SIG-M5 treated with dmso at 0.1 percent for 504 hours (cell line): ENCODE measurements at regions not wholly inside any gene's neighbourhood (a gene's known extent, or its start where the extent isn't known, plus 50 kb on each side); places are given as distances from the start of the nearest gene placed in this dataset.

Source experiments
- DNase-seq: peaks from one replicate; lab custom pipeline; 2025; ENCODE audit not compliant: unreplicated experiment; lab: John Stamatoyannopoulos, UW

DNA sequence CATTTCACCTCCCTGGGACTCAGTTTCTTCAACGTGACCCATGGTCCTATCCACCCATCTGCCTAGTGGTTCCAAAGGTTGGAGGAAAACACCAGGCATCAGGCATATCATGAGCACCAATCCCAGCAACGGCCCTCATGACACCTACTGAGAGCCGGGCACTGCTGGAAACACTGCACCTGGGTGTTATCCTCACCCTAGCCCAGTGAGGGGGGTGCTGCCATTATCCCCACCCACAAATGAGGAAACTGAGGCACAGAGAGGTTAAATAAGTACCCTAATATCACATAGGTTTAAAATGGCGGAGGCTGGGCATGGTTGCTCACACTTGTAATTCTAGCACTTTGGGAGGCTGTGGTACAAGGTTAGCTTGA, 206.9 kb downstream of the MATN1 start:
- DNase-seq: no peak

DNA sequence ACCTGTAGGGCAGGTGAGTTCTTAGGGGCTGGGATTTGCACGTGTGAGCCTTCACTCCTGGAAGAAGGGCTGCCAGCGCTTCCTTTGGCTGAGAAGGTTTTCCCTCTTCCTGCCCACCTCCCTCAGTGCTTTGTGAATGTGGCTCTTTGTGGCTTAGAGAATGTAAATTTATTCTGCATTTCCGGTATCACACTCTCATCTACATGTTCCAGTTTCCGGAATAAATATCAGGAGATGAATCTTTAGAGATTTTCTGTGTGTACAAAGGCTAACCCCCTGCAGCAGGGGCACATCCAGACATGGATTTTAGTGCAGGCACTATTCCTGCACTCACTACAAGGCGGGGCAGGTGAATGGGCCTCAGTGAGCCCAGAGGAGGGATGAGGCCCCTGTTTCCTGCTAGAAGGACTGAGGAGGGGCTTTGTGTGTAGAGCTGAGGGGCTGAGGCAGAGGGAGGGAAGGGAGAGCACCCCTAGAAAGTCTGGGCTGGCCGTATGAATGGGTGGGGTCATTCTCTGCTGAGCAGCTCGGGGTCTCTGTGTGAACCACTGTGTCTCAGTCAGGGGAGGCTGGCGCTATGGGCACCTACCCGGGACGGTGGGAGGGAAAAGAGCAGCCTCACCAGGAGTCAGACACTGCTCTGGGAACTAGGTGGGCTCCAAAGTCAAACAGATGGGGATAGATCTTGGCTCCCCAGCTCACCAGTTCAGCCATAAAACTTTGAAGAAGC, 207.5 kb downstream of the MATN1 start:
- DNase-seq: no peak

DNA sequence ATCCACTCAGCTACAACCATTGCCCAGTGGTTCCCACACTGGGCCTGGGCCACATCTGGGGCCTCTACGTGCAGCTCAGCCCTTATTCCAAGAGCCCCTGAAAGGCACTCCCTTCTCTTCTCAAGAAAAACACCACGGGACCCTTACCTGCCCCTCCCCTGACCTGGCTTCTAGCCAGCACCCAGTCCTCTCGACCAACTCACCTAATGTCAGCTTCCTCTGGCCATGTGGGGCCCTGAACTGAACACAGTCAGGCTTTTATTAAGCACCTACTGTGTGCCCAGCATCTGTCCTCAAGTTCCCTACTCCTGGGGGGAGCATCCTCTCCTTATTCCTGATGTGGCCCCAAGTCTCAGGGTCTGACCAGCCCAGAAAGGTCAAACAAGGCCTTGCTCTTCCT, 208.4 kb downstream of the MATN1 start:
- no peak for DNase-seq

DNA sequence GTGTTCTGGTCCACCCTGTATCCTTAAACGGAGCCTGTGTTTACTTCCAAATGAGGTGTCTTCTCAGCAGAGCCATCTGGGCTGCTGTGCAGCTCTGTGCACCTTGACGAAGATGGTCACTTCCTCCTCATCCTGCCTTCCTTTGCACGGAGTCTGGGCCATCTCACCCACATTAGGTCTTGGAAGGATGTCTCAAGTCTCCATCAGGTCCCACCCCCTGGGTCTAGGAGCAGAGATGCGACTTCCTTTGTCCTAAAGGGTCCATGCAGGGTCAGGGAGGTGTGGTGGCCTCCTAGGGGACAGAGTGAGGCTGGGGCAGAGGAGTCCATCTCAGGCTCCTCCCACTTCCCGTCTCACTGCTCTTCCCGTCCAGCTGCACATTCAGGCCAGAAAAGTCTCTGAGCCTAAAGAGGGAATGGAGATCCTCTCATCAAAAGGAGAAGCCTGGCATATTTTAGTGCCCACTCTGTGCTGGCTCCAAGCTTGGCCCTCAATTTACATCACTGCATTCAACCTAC, 209.2 kb downstream of the MATN1 start:
- no peak for DNase-seq

DNA sequence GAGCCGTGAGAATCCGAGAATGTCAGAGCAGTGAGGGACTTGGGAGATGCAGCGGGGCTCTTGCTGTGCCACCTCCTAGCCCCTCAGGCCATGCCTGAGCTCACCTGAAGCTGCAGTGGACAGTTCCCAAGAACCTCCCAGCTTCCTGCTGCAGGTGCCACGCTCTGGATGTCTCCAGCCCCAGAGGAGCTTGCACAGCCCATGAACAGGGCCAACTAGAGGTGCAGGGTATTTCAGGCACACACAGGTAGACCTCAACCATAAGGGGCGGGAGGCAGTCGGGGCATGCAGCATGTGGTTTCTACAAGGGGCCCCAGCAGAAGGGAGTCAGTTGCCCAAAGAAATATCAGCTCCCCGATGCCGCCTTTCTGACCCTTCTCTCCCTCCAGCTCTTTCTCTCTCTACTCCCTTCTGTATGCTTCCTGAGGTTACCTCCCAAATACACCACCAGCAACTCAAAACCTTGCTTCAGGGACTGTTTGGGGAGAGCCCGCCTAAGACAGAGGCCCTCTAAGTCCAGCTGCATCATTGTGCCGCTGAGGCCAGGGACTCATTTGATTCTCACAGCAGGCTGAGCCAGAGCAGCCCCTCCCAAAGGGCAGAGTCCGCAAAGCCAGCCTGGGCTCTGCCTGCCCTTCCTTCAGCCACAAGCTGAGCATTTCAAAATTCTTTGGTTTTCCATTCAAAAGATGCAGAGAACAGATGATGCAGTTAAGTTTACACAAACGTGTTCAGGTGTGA, 209.8 kb downstream of the MATN1 start:
- no peak for DNase-seq

DNA sequence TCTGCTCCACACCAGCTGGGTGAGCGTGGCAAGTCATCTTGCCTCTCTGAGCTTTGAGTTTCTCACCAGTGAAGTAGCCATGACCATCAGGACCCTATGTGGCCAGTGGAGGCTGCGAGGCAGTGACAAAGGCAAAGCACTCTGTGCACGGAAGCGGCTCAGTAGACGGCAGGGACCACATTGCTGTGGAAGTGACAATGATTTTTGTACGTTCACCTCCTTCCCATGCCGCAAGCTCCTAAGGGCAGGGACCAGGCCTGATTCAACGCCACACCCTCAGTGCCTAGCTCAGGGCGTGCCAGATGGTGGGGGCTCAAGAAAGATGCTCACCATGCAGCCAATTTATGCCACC, 210.5 kb downstream of the MATN1 start:
- DNase-seq: no peak

DNA sequence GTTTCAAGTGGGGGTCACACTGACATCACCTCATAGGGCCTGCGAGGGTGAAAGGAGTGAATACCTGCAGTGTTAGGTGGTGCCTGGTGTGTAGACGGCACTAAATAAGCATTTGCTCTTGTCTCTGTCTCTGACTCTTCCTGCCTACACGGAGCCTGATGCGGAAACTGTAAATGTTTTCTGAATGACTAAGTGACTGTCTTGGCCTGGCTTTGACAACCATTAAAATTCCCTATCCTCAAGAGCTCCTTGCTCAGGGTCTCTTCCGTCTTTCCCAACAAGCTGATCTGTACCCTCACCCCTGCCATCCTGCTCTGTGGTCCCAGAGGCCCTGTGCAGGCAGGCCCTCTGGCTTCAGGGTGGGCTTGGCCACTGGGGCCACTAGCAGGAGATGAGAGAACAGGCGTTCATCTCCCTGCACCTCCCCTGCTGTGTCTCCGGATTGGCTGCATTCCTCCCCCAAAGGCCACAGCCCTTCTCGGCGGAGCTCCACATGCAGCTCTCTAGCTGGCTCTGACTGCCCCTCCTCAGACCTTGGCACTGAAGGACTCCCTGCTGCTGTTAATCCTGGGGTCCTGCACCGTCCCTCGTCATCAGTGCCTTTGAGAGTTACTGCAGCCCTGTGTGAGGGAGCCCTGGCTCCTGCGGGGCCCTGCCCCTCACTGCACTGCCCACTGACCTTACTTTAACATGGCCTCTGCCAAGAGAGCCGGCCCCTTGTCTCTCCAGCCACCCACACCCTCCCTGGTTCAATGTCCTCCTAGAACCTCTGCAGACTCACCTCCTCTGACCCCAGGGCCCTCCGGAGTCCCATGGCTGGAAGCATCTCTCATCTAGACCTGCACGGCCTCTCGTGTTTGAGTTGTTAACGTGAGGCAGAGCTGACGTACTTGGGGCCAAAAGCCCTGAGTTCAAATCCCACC, 211.1 kb downstream of the MATN1 start:
- no peak for DNase-seq

DNA sequence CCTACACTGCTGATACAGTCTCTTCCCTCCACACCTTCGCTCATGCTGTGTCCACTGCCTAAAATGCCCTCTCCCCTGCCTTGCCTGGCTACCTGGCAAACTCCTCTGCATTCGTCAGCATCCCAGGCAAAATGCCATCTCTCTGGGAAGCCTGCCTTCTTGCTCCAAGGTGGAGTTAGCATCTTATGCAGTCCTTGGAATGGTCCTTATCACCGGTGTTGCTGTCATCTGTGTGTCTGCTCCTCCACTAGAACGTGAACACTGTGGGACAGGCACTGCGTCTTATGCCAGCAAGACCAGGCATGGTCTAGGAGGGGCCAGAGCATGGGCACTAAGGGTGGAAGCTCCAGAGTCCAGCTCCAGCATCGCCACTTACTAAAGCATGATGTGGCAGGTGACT, 211.8 kb downstream of the MATN1 start:
- DNase-seq: no peak

DNA sequence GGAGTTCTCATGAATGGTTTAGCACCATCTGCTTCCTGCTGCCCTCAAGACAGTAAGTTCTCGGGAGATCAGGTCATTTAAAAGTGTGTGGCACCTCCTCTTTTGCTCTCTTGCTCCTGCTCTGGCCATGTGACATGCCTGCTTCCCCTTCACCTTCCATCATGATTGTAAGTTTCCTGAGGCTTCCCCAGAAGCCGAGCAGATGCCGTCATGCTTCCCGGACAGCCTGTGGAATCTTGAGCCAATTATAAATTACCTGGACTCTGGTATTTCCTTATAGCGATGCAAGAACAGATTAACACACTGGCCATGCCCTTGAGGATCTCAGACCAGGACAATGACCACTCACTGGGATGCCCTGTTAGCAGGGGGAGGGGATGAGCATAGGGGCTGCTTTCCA, 212.3 kb downstream of the MATN1 start:
- no peak for DNase-seq

DNA sequence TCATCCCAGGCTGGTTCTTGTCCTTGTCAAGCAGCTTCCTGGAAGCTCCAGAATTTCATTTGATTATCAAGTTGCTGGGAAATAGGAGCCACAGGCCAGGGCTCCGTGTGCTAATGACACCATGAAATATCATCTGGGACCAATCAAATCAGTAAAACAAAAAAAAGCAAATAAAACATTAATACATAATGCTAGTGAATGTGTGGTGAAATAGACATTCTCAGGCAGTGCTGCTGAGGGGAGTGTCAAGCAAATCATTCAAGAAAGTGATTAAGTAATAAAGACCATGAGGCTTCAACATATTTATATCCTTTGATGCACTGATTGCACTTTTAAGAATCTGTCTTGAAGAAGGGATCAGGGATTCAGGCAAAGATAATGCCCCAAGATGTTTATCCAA, 213.7 kb downstream of the MATN1 start:
- no peak for DNase-seq

DNA sequence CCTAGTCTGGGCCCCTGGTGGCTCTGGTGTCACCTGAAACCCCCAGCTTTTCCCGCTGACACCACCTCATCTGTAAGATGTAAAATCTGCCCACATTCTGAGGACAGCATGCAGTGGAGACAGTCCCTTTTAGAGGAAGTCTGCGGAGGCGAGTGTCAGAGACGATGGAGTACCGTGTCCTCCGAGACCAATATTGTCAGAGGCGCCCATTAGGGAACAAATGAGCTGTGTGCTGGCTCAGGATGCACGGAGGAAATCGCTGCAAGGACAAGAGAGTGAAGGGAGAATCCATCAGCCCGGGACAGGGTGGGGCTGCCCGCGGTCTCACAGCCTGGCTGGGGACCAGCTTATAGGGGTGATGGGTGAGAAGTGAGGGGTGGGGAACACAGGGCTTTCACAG, 214.8 kb downstream of the MATN1 start:
- DNase-seq: no peak

DNA sequence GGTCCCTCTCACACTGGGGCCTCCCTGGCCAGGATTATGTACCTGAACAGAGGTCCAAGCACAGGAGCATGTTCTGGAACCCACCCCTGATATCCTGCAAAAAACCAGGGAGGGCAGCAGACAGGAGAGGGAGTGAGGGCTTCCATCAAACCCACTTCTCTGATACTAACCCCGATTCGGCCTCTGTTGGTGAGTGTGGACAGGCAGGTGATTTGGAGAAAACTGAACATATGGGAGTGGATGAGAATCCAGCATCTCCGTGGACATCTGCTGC, 215.3 kb downstream of the MATN1 start:
- no peak for DNase-seq

DNA sequence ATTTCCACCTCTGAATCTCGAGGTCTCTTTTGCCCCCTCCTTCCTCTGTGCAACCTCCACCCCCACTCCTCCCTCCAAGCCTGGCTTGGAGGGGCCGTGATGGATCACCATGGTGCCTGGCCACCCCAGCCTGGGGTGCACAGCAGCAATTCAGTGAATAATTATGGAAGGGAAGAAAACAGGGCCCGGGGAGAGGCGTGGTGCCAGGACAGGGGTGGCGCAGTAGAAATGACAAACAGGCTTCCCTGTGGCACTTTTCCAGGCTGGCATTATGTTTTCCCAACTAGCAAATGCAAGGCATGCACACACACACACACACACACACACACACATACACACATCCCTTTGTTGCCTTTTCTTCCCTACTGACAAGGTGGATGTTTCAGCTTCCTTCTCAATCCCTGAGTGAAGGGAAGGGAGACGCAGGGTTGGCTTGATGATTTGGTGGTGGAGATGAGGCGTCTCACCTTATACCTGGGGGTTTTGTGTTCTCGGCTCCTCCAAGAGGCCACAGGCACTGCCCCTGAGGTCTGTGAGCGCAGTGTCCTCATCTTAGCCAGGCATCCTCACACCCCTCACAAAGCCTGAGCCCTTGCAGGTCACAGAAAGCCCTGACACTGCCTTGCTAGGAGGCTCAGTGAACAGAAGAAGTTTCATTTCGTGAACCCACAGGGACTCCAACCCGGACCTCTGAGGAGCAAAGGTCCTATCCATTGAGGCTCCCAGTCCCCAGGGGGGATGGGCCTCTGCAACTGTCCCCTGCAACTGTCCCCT, 215.8 kb downstream of the MATN1 start:
- DNase-seq: no peak

DNA sequence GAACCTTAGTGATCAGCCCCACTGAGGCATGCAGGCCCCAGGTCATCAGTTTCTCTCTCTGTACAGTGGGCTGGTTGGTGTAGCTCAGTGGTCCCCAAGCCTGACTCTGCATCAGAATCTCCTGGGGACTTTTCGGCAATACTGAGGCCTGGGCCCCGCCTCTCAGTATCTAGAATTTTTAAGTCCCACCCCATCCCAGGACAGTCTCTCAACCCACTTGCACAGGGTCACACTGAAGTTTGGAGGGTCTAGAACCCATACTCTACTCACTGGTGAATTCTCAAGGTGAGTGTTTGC, 216.4 kb downstream of the MATN1 start:
- no peak for DNase-seq

DNA sequence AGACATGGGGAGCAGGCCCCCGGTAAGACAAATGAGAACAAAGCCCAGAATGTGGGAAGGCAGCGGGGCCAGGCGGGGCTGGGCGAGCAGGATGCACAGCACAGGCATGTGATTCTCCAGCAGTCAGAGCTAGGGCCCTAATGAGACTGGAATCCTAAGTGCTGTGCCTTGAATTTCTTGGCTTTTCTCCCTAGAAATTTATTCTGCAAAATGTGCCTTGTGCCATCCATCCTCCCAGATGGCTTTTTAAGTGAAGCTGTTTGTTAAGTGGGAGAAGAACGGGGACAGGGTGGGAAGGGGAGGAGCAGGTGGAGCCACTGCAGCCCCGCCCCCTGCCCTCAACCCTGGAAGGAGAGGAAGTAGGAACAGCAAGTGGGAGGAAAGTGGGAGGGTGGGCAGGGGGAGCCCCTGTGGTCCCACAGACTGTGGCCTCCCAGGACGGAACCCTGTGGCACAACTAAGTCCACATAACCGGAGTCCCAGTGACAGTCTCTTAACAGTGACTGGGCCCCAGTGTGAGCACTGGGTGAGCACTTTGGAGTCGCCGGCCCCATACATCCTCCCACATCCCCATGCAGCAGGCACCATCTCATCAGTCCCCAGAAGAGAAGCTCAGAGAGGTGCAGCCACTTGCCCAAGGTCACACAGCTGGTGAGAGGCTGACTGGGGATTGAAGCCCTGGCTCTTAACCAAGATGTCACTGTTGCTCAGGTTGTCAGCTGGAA, 216.9 kb downstream of the MATN1 start:
- DNase-seq: no peak

DNA sequence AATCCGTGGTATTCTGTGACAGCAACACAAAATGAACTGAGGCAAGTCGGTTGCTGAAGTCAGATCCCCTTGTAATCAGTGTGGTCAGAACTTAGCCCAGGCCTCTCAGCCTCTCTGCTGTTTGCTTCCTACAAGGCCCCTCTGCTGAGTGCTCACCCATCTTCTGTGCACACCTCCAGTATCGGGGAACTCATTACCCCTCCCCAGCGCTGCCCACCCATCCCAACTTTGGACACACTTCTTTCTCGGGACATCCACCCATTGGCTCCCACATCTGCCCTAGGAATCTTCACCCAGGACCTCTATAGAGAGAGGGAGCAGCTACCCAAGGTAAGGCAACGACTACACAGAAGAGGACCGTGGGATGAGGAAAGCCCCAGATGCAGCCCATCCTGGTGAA, 217.5 kb downstream of the MATN1 start:
- no peak for DNase-seq

DNA sequence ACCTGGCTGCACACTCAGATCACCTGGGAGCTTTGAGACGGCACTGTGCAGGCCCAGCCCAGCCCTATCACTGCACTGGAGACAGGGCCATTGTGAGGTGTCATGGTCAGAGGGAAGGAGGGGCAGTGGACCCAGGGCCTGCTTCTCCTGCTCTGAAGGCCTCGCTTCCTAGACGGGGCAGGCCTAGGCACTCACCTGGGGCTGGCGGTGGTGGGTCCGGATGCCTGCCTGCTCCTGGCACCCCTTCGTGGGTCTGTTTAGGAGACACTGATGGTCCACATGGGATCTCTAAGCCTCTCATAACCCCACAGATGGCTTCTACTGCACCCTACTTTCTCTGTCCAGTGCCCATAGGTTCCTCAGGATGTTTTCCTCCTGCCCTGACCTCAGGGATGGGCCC, 230.9 kb downstream of the MATN1 start:
- no peak for DNase-seq

DNA sequence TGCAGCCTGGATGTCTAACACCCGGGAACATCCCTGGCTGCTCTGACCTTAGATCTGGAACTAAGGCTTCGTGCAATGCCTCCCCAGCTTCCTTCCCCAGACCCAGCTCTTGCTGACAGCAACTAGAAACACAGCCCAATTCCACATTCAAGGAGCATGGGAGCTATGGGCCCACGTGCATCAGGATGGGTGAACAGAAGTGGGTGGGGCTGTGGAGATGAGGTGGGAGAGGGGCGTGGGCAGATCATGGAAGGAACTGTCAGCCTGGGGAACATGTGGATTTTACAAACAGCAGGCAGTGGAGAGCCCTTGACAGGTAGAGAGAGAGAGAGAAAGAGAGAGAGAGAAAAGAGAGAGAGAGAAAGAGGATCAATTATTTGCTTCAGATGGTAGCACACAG, 231.6 kb downstream of the MATN1 start:
- no peak for DNase-seq

DNA sequence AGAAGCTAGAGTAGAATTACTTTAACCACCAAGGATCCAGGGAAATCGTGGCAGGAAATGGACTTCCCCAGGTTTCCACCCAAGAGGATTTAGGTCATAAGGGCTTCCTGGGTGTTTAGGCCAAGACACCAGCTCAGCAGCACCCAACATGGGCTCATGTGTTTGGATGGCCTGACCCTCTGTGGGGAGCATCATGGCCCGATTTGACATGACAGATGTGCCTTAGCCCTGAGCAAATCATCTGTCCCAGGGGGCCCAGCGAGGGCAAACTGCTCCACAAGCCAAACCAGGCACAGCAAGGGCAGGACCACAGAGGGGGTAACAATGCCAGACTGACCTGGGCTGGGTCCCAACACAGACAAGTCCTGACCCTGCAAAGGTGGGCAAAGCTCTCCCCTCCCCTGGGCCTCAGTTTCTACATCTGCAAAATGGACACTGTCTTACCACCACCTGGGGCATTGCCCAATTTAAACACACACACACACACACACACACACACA, 232.8 kb downstream of the MATN1 start:
- DNase-seq: no peak

DNA sequence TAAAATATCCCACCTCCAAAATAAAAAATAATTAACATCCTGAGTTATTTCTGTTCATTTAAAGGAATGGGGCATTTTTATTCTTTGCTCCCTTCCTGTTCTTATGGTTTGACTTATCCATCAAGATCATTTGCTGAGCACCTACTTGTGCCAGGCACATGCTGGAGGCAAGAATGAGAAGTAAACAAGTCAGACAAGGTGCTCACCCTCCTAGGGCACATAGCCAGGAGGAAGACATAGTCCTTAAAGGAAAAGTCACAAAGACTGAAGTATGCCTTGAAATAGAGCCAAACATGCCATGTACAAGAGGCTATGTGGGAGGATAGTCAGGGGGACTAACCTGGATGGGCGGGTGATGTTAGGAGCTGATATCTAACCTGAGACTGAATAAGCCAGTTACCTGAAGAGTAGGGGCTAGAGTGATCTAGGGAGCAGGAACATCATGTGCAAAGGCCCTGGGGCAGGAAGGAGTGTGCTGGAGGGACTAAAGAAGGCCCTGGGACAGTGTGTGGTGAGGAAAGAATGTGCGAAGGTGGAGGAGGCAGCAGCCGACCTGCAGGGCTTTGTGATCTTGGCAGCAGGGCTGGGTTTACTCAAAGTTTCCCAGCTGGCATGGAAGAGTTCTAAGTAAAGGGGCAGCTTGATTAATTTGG, 233.5 kb downstream of the MATN1 start:
- DNase-seq: no peak
